Prostate gland (tissue), 2 donors: ENCODE measurements at regions not wholly inside any gene's neighbourhood (a gene's known extent, or its start where the extent isn't known, plus 50 kb on each side); places are given as distances from the start of the nearest gene placed in this dataset.

Source experiments
- POLR2A ChIP-seq: fragments of 450-650 bp; IDR thresholded peaks from one replicate; pipeline ENCODE4 v1.6.1; 2016; ENCODE audit warnings: antibody characterized with exemption, mild to moderate bottlenecking
- POLR2AphosphoS5 ChIP-seq: sonication (generic); formaldehyde crosslinking; IDR thresholded peaks from one replicate; pipeline ENCODE4 v1.6.1; 2017; ENCODE audit warnings: antibody characterized with exemption
- TF ChIP-seq, protein P1 (sequence below), 4 experiments: fragments of 200-600 bp in 2 of 4; fragments of 450-650 bp in 2 of 4; sonication (generic) in 2 of 4; IDR thresholded peaks; 1 replicate in 3 of 4; 2 replicates in 1 of 4; pipeline ENCODE4 v1.5.1; 2016 to 2019; ENCODE audit warnings: antibody characterized with exemption in 4 of 4, mild to moderate bottlenecking in 2 of 4, moderate library complexity in 2 of 4

DNA sequence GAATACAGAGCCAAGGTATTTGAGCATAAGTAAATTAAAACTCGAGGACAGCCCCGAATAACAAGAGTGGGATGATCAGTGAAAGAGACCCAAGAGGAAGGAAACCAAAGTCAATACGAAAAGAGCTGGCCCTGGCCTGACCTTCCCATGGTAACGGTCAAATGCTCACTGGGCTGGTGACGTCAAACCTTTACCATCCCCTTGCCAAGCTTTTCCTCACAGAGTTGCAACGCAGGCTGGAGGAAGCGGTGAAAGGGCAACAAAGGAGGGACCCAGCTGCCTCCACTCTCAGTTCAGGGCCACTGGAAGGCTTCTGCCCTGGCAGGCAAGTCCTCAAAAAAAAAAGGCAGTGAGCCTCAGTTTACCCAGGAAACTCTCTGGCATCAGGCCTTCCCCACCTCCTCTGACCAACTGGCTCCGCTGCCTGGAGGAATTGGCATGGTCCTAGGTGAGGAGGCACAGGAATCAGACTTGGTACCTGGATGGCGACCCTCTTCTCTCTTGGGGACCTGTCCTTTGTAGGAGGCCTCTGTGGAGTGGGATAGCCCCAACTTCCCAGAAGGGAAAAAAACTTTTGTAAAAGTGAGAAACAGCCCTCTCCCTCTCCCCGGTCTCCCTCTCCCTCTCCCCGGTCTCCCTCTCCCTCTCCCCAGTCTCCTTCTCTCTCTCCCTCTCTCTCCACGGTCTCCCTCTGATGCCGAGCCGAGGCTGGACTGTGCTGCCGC lies 212.4 kb downstream of the ANAPC1 start:
- TF ChIP-seq, protein P1, sequence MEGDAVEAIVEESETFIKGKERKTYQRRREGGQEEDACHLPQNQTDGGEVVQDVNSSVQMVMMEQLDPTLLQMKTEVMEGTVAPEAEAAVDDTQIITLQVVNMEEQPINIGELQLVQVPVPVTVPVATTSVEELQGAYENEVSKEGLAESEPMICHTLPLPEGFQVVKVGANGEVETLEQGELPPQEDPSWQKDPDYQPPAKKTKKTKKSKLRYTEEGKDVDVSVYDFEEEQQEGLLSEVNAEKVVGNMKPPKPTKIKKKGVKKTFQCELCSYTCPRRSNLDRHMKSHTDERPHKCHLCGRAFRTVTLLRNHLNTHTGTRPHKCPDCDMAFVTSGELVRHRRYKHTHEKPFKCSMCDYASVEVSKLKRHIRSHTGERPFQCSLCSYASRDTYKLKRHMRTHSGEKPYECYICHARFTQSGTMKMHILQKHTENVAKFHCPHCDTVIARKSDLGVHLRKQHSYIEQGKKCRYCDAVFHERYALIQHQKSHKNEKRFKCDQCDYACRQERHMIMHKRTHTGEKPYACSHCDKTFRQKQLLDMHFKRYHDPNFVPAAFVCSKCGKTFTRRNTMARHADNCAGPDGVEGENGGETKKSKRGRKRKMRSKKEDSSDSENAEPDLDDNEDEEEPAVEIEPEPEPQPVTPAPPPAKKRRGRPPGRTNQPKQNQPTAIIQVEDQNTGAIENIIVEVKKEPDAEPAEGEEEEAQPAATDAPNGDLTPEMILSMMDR (IDR thresholded peaks at IDR 0.05) = no peak
- no peak for TF ChIP-seq POLR2AphosphoS5
- no peak for TF ChIP-seq POLR2A
